CD1c-positive myeloid dendritic cell (primary cell): ENCODE measurements at regions not wholly inside any gene's neighbourhood (a gene's known extent, or its start where the extent isn't known, plus 50 kb on each side); places are given as distances from the start of the nearest gene placed in this dataset.
"Not testable (repeated sequence)": the region's sequence is repeated elsewhere in the genome, so short reads cannot be mapped to it uniquely, and the experiment has no call there.

Source experiments
- DNase-seq: peaks from one replicate; pipeline ENCODE4 v3.0.0-alpha.2; 2016; ENCODE audit errors: extremely low spot score

GRCh38 chr7:51621956-51622355 lies 305.3 kb upstream of the COBL start:
- DNase-seq, result no peak

- DNase-seq, result no peak
Observed at GRCh38 chr7:51620706-51621105, 304.1 kb upstream of the COBL start.

GRCh38 chr7:51619880-51620279 lies 303.3 kb upstream of the COBL start:
- no peak for DNase-seq

GRCh38 chr7:51617686-51618085 lies 301.1 kb upstream of the COBL start:
- no peak for DNase-seq

- no peak for DNase-seq
Observed at GRCh38 chr7:51613911-51614357, 297.3 kb upstream of the COBL start.

GRCh38 chr7:51611937-51612336 lies 295.3 kb upstream of the COBL start:
- DNase-seq, result no peak

- DNase-seq, result no peak
Observed at GRCh38 chr7:51607447-51607846, 290.8 kb upstream of the COBL start.

GRCh38 chr7:51606601-51607154 lies 290.1 kb upstream of the COBL start:
- DNase-seq, result no peak

- no peak for DNase-seq
Observed at GRCh38 chr7:51602376-51602775, 285.8 kb upstream of the COBL start.

GRCh38 chr7:51601461-51601860 lies 284.9 kb upstream of the COBL start:
- DNase-seq, result no peak

GRCh38 chr7:51599935-51600334 lies 283.3 kb upstream of the COBL start:
- not testable (repeated sequence) for DNase-seq

GRCh38 chr7:51593628-51594027 lies 277.0 kb upstream of the COBL start:
- no peak for DNase-seq

- DNase-seq, result no peak
Observed at GRCh38 chr7:51592842-51593599, 276.4 kb upstream of the COBL start.

GRCh38 chr7:51591223-51591622 lies 274.6 kb upstream of the COBL start:
- DNase-seq, result no peak

- no peak for DNase-seq
Observed at GRCh38 chr7:51590746-51591145, 274.1 kb upstream of the COBL start.

GRCh38 chr7:51589111-51589510 lies 272.5 kb upstream of the COBL start:
- DNase-seq, result no peak

- no peak for DNase-seq
Observed at GRCh38 chr7:51587604-51588003, 271.0 kb upstream of the COBL start.

GRCh38 chr7:51577390-51577789 lies 260.8 kb upstream of the COBL start:
- DNase-seq, result no peak

- no peak for DNase-seq
Observed at GRCh38 chr7:51569581-51569980, 253.0 kb upstream of the COBL start.

- no peak for DNase-seq
Observed at GRCh38 chr7:51569176-51569575, 252.6 kb upstream of the COBL start.

GRCh38 chr7:51551070-51551469 lies 234.5 kb upstream of the COBL start:
- DNase-seq, result no peak

- DNase-seq, result no peak
Observed at GRCh38 chr7:51545131-51545530, 228.5 kb upstream of the COBL start.

- no peak for DNase-seq
Observed at GRCh38 chr7:51543801-51544553, 227.4 kb upstream of the COBL start.
